ENCODE measurements at regions not wholly inside any gene's neighbourhood (a gene's known extent, or its start where the extent isn't known, plus 50 kb on each side); places are given as distances from the start of the nearest gene placed in this dataset.

- no peak for TF ChIP-seq CTCF (IDR thresholded peaks at IDR 0.05; ENCODE audit: low read length, missing control alignments)
- H3K4me3 ChIP-seq (replicated peaks; ENCODE audit: low read depth, low read length), result no peak overlapping the region
Observed at GRCh38 chr7:51797371-51797770, 480.8 kb upstream of the COBL start.

GRCh38 chr7:51792796-51793195 lies 476.2 kb upstream of the COBL start:
- no peak for TF ChIP-seq CTCF (IDR thresholded peaks at IDR 0.05; ENCODE audit: low read length, missing control alignments)
- no peak for DNase-seq (ENCODE audit: low read depth)
- no peak overlapping the region for H3K4me3 ChIP-seq (replicated peaks; ENCODE audit: low read depth, low read length)

More at GRCh38 chr7:51797371-51797770, 480.8 kb upstream of the COBL start:
- DNase-seq (ENCODE audit: low read depth), result no peak

- no peak overlapping the region for H3K4me3 ChIP-seq (replicated peaks; ENCODE audit: low read depth, low read length)
- TF ChIP-seq CTCF (IDR thresholded peaks at IDR 0.05; ENCODE audit: low read length, missing control alignments), result no peak
- DNase-seq (ENCODE audit: low read depth), result no peak
Observed at GRCh38 chr7:51789489-51789888, 472.9 kb upstream of the COBL start.

- no peak for DNase-seq (ENCODE audit: low read depth)
- H3K4me3 ChIP-seq (replicated peaks; ENCODE audit: low read depth, low read length), result no peak overlapping the region
- TF ChIP-seq CTCF (IDR thresholded peaks at IDR 0.05; ENCODE audit: low read length, missing control alignments), result no peak
Observed at GRCh38 chr7:51786284-51786683, 469.7 kb upstream of the COBL start.

GRCh38 chr7:51785876-51786275 lies 469.3 kb upstream of the COBL start:
- H3K4me3 ChIP-seq (replicated peaks; ENCODE audit: low read depth, low read length), result no peak overlapping the region
- DNase-seq (ENCODE audit: low read depth), result no peak
- TF ChIP-seq CTCF (IDR thresholded peaks at IDR 0.05; ENCODE audit: low read length, missing control alignments), result no peak

GRCh38 chr7:51785171-51785570 lies 468.6 kb upstream of the COBL start:
- DNase-seq (ENCODE audit: low read depth), result no peak
- no peak for TF ChIP-seq CTCF (IDR thresholded peaks at IDR 0.05; ENCODE audit: low read length, missing control alignments)
- H3K4me3 ChIP-seq (replicated peaks; ENCODE audit: low read depth, low read length), result no peak overlapping the region

- H3K4me3 ChIP-seq (replicated peaks; ENCODE audit: low read depth, low read length), result no peak overlapping the region
- no peak for DNase-seq (ENCODE audit: low read depth)
- no peak for TF ChIP-seq CTCF (IDR thresholded peaks at IDR 0.05; ENCODE audit: low read length, missing control alignments)
Observed at GRCh38 chr7:51783241-51783640, 466.6 kb upstream of the COBL start.
